GM13977 (cell line): ENCODE measurements at regions not wholly inside any gene's neighbourhood (a gene's known extent, or its start where the extent isn't known, plus 50 kb on each side); places are given as distances from the start of the nearest gene placed in this dataset.

Source experiments
- DNase-seq: peaks from one replicate; pipeline ENCODE4 v3.0.0; 2012; ENCODE audit warnings: low spot score
- CTCF ChIP-seq: IDR thresholded peaks from 2 replicates; pipeline ENCODE4 v1.5.1; 2012; ENCODE audit warnings: mild to moderate bottlenecking, control low read depth; ENCODE audit not compliant: insufficient read depth; ENCODE audit errors: extremely low read depth, missing control alignments
- in situ Hi-C: fragments of 300-500 bp; cut with MboI; formaldehyde crosslinking; loops from one replicate; pipeline ENCODE4 v1.12.0; 2022; ENCODE audit warnings: low sequenced_read_pairs, low pct_unique_long_range_greater_than_20kb, mixed read lengths, inconsistent platforms; ENCODE audit not compliant: unreplicated experiment

GRCh38 chr3:117793622-117794265 is 1084.2 kb downstream of the TUSC7 start:
- in situ Hi-C loops = no loop called here
- no peak for TF ChIP-seq CTCF
- DNase-seq = no peak

DNA sequence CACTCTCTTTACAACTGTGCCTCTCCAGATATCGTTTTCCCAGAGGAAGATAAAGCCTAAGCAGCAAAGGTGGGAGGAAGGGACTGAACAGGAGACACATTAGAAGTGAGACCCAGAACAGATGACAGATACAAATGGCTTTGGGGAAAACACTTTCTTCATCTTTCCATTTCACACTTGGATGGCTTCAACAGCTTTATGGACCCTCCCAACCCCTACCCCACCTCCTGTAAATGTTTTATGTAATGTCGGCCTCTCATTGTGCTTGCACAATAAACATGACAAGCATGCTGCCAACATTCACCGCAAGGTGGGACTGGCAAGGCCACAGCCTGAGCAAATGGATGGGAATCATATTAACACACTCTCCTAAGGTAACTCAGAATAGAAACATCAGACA is 1088.6 kb downstream of the TUSC7 start:
- no peak for DNase-seq
- TF ChIP-seq CTCF = no peak
- in situ Hi-C loops = no loop called here

DNA sequence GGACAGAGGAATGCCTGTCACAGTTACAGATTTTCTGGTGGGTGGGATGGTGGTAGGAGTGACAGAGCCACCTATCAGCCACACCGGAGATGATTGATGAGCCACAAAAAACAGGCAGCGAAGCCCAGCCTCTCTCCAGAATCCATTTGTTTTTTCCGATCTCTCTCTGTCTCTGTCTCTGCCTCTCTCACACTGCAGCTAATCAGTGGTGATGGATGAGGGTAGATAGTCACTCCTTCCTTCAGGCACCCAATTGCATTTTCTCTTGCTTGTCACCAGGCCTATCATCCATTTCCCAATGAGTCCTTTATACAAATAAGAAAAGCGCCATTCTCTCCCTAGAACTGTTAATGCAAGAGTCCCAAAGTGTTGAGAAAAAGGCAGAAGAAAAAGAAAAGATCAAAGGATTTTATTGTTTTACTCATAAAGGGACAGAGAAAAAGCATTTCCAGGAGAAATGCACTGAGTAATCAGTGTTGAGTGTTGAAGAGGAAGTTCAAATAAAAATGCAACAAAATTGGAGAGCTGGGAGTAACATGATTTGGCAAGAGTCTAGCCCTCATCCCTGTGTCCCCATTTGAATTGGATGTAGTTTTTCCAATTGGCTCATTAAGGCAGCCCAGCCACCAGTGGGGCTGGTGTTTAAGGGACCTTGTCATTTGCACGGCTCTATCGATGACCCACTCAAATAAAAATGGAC is 1089.3 kb downstream of the TUSC7 start:
- no peak for DNase-seq
- in situ Hi-C loops = no loop called here
- no peak for TF ChIP-seq CTCF

DNA sequence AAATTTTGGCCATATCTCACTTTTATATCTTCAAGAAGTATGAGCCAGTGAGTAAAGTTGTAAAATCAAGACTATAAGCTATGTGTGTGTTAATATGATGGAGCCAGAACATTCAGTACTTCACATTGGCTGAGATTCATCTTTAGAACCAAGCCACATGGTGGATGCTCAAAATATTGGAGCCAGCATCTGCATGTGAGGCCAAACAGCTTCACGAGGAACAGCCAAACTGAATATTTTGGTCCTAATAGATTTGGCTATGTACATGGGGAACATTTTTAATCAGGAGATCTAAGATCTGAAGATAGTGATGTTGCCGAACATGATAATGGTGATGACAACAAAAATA is 1089.8 kb downstream of the TUSC7 start:
- no peak for DNase-seq
- TF ChIP-seq CTCF = no peak
- in situ Hi-C loops = no loop called here

DNA sequence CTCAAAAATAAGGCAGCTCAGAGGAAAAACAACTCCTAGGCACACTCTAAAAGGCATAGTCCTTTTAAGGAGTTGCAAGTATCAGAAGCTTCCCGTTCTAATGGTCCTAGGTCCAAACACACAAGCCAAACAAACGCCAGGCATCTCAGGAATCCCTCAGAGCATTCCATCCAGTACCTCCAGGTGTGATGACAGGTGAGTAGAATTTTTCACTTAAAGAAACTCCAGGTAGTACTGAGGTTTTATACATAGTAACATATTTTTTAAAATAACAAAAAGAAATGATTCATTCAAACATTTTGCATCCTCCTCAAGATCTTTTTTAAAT is 1092.3 kb downstream of the TUSC7 start:
- no peak for DNase-seq
- in situ Hi-C loops = no loop called here
- TF ChIP-seq CTCF = no peak

DNA sequence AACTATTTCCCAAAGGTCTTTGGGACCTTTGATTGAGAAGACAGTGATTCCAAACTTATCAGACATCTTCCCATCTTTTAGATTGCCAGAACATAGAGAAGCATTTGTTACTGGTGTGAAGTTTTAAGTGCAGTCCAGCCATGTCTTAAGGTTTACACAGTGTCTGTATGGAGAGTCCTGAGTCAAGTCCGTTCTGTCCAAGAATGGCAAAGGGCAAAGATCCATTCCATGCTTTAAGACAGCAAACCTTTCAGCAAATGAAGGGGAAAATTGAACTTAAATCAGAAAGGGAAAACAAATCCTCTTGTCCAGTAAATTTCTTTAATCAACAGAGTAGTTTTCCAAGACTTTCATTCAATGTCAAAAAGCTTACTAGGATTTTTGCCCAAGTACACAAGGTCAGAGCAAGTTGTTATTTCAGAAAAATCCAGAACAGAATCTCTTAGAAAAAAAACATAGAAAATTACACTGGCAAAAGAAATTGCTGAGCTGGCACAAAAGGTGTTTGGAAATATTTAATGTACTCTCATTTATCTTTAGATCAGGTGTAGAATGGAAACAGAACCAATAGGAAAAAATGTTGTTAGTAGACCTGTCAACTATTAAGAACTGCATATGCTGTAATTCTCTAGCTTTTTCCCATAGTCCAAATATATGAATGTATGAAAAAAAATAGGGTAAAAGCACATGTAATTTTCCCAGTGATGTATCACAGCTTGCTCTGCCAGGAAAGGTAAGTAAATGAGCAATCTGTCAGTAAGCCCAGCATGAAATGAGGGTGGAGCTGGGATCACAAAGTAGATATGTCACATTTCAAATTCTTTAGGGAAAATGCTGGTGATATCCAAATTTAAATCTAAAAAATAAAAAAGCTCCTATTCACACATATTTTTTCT is 1099.9 kb downstream of the TUSC7 start:
- in situ Hi-C loops = no loop called here
- DNase-seq = no peak
- no peak for TF ChIP-seq CTCF
